Stimulated activated CD4-positive, alpha-beta T cell treated with anti-CD3 and anti-CD28 coated beads, Interleukin-4, amount 100 ng/mL, for 24 hours (primary cell): ENCODE measurements at regions not wholly inside any gene's neighbourhood (a gene's known extent, or its start where the extent isn't known, plus 50 kb on each side); places are given as distances from the start of the nearest gene placed in this dataset.
"Not testable (repeated sequence)": the region's sequence is repeated elsewhere in the genome, so short reads cannot be mapped to it uniquely, and the experiment has no call there.

Experiments
- DNase-seq: peaks from one replicate; pipeline ENCODE4 v3.0.0-alpha.2; 2020

- DNase-seq, result no peak
Observed at GRCh38 chr9:95783426-95783975, 92.0 kb upstream of the ERCC6L2 start.

- no peak for DNase-seq
Observed at GRCh38 chr9:95780751-95781150, 94.7 kb upstream of the ERCC6L2 start.

- no peak for DNase-seq
Observed at GRCh38 chr9:95780121-95780520, 95.4 kb upstream of the ERCC6L2 start.

- DNase-seq, result not testable (repeated sequence)
Observed at GRCh38 chr9:95779597-95779996, 95.9 kb upstream of the ERCC6L2 start.

- DNase-seq, result no peak
Observed at GRCh38 chr9:95778957-95779356, 96.5 kb upstream of the ERCC6L2 start.

- no peak for DNase-seq
Observed at GRCh38 chr9:95777136-95777535, 98.4 kb upstream of the ERCC6L2 start.

GRCh38 chr9:95776176-95776575 is 99.3 kb upstream of the ERCC6L2 start:
- no peak for DNase-seq

GRCh38 chr9:95775191-95775590 is 100.3 kb upstream of the ERCC6L2 start:
- no peak for DNase-seq

GRCh38 chr9:95773053-95773418 is 102.5 kb upstream of the ERCC6L2 start:
- no peak for DNase-seq

GRCh38 chr9:95772320-95773052 is 103.0 kb upstream of the ERCC6L2 start:
- DNase-seq, result no peak

GRCh38 chr9:95771556-95772246 is 103.8 kb upstream of the ERCC6L2 start:
- no peak for DNase-seq

GRCh38 chr9:95770653-95771131 is 104.8 kb upstream of the ERCC6L2 start:
- DNase-seq, result no peak

GRCh38 chr9:95769909-95770433 is 105.5 kb upstream of the ERCC6L2 start:
- DNase-seq, result no peak

GRCh38 chr9:95769473-95769872 is 106.0 kb upstream of the ERCC6L2 start:
- no peak for DNase-seq

GRCh38 chr9:95766906-95767305 is 108.6 kb upstream of the ERCC6L2 start:
- DNase-seq, result no peak

- DNase-seq, result no peak
Observed at GRCh38 chr9:95764533-95765319, 110.8 kb upstream of the ERCC6L2 start.

- no peak for DNase-seq
Observed at GRCh38 chr9:95763983-95764382, 111.5 kb upstream of the ERCC6L2 start.

- DNase-seq, result no peak
Observed at GRCh38 chr9:95763006-95763405, 112.5 kb upstream of the ERCC6L2 start.

- DNase-seq, result no peak
Observed at GRCh38 chr9:95762322-95762721, 113.2 kb upstream of the ERCC6L2 start.

GRCh38 chr9:95760791-95761190 is 114.7 kb upstream of the ERCC6L2 start:
- no peak for DNase-seq

GRCh38 chr9:95757439-95757838 is 118.1 kb upstream of the ERCC6L2 start:
- no peak for DNase-seq

- DNase-seq, result no peak
Observed at GRCh38 chr9:95756986-95757385, 118.5 kb upstream of the ERCC6L2 start.

- no peak for DNase-seq
Observed at GRCh38 chr9:95756101-95756500, 119.4 kb upstream of the ERCC6L2 start.
